Coronary artery (tissue), 2 donors: ENCODE measurements at regions not wholly inside any gene's neighbourhood (a gene's known extent, or its start where the extent isn't known, plus 50 kb on each side); places are given as distances from the start of the nearest gene placed in this dataset.

Experiments
- DNase-seq: peaks from one replicate; pipeline ENCODE4 v3.0.0-alpha.2; 2017; ENCODE audit warnings: low spot score
- H3K27ac ChIP-seq, 2 donors: fragments of 200-600 bp; sonication (generic); one replicate each; pipeline ENCODE4 v1.5.1; 2016 to 2019
- H3K4me3 ChIP-seq: fragments of 200-600 bp; sonication (generic); 2 replicates; pipeline ENCODE4 v1.5.1; 2016; ENCODE audit warnings: mild to moderate bottlenecking, moderate library complexity
- CTCF ChIP-seq: fragments of 200-600 bp; sonication (generic); IDR thresholded peaks from one replicate; pipeline ENCODE4 v1.5.1; 2019; ENCODE audit warnings: antibody characterized with exemption

- Histone ChIP-seq H3K27ac (no peak overlapping the region), H3K4me3 (no peak overlapping the region)
- no peak for DNase-seq
- TF ChIP-seq CTCF: no peak
Observed at GRCh38 chr11:119935349-119935925, 202.5 kb downstream of the TRIM29 start.

- H3K27ac ChIP-seq: no peak overlapping the region
- no peak for TF ChIP-seq CTCF
- H3K4me3 ChIP-seq: no peak overlapping the region
- no peak for DNase-seq
Observed at GRCh38 chr11:119934866-119935265, 203.0 kb downstream of the TRIM29 start.

- no peak for TF ChIP-seq CTCF
- DNase-seq: no peak
- Histone ChIP-seq H3K4me3 (no peak overlapping the region), H3K27ac (no peak overlapping the region)
Observed at GRCh38 chr11:119934267-119934666, 203.6 kb downstream of the TRIM29 start.

- Histone ChIP-seq H3K27ac (no peak overlapping the region), H3K4me3 (no peak overlapping the region)
- TF ChIP-seq CTCF: no peak
- DNase-seq: no peak
Observed at GRCh38 chr11:119933584-119933983, 204.3 kb downstream of the TRIM29 start.

GRCh38 chr11:119932828-119933562, 204.0 kb upstream of the NECTIN1 start:
- no peak for DNase-seq
- TF ChIP-seq CTCF: no peak
- Histone ChIP-seq H3K4me3 (no peak overlapping the region), H3K27ac (no peak overlapping the region)

GRCh38 chr11:119928047-119928446, 199.0 kb upstream of the NECTIN1 start:
- Histone ChIP-seq H3K4me3 (no peak overlapping the region), H3K27ac (no peak overlapping the region)
- DNase-seq: no peak
- TF ChIP-seq CTCF: no peak

- no peak for DNase-seq
- no peak overlapping the region for H3K4me3 ChIP-seq
- TF ChIP-seq CTCF: no peak
- no peak overlapping the region for H3K27ac ChIP-seq
Observed at GRCh38 chr11:119924017-119924416, 195.0 kb upstream of the NECTIN1 start.
